ENCODE measurements at regions not wholly inside any gene's neighbourhood (a gene's known extent, or its start where the extent isn't known, plus 50 kb on each side); places are given as distances from the start of the nearest gene placed in this dataset.

- H3K4me3 ChIP-seq (ENCODE audit: extremely low read depth in 1 of 4, insufficient read depth in 2 of 4, low read depth in 3 of 4, low read length in 4 of 4) = no peak overlapping the region
- FAIRE-seq = no peak
- POLR2A ChIA-PET (ENCODE audit: partially characterized antibody) = no interaction called here
- TF ChIP-seq RBBP5 (IDR thresholded peaks at IDR 0.05; ENCODE audit: borderline replicate concordance, low read depth, low read length) = no peak
- TF ChIP-seq SIRT6 (IDR thresholded peaks at IDR 0.05; ENCODE audit: low read length) = no peak
- TF ChIP-seq SP1 (IDR thresholded peaks at IDR 0.05; ENCODE audit: low read depth, low read length) = no peak
- no peak for TF ChIP-seq CBX8 (IDR thresholded peaks at IDR 0.05; ENCODE audit: borderline replicate concordance, low read depth, low read length)
- no peak for TF ChIP-seq RFX5 (IDR thresholded peaks at IDR 0.05; ENCODE audit: borderline replicate concordance, low read depth, low read length)
- TF ChIP-seq ZNF274 (IDR thresholded peaks at IDR 0.05; ENCODE audit: borderline replicate concordance, extremely low read depth, low read length) = no peak
- no peak for TF ChIP-seq CTCF (IDR thresholded peaks at IDR 0.05; ENCODE audit: control extremely low read depth in 1 of 3, insufficient read depth in 1 of 3, low read depth in 1 of 3, low read length in 3 of 3)
- no peak for TF ChIP-seq HDAC2 (IDR thresholded peaks at IDR 0.05; ENCODE audit: borderline replicate concordance in 1 of 2, low read depth in 2 of 2, low read length in 2 of 2)
- TF ChIP-seq MAFK (IDR thresholded peaks at IDR 0.05; ENCODE audit: low read depth, low read length) = no peak
- TF ChIP-seq CEBPB (IDR thresholded peaks at IDR 0.05; ENCODE audit: low read depth, low read length) = no peak
- no peak for TF ChIP-seq SAP30 (IDR thresholded peaks at IDR 0.05; ENCODE audit: insufficient read depth, insufficient replicate concordance, low read length)
Measured at GRCh38 chr2:164252568-164253287, 368.6 kb downstream of the GRB14 start.

More at GRCh38 chr2:164252568-164253287, 368.6 kb downstream of the GRB14 start:
- no peak overlapping the region for H2BK120ac ChIP-seq (replicated peaks; ENCODE audit: low read depth, low read length)
- H3K36me3 ChIP-seq (ENCODE audit: control insufficient read depth in 2 of 4, insufficient read depth in 4 of 4, low read length in 3 of 4) = no peaks in the 10 kb centered on the region
- no peak overlapping the region for H3K56ac ChIP-seq (replicated peaks; ENCODE audit: insufficient read length, low read depth, low read length)
- H4K8ac ChIP-seq (ENCODE audit: extremely low read depth, insufficient read depth, low read length) = no peak overlapping the region
- no peak overlapping the region for H4K91ac ChIP-seq (replicated peaks; ENCODE audit: insufficient read length, low read length)
- no peak overlapping the region for H3K18ac ChIP-seq (ENCODE audit: extremely low read depth, low read length)
- no peaks in the 10 kb centered on the region for H3K9me3 ChIP-seq (ENCODE audit: insufficient read depth in 2 of 2, low read depth in 1 of 2, low read length in 1 of 2)
- no peak overlapping the region for H3K4ac ChIP-seq (replicated peaks; ENCODE audit: insufficient read length, low read depth, low read length)
- H2BK5ac ChIP-seq (ENCODE audit: low read depth, low read length) = no peak overlapping the region
- H3K14ac ChIP-seq (ENCODE audit: insufficient read length) = no peak overlapping the region
- H3K9ac ChIP-seq (replicated peaks in 1 of 4; ENCODE audit: extremely low read depth in 1 of 4, low read depth in 3 of 4, low read length in 3 of 4) = no peak overlapping the region
- peak overlapping the region; percentile 41; the same call in 1 of the 2 replicates for H2AFZ ChIP-seq (ENCODE audit: low read length)
- H4K5ac ChIP-seq (ENCODE audit: insufficient read length, low read depth, low read length) = no peak overlapping the region
- no peak overlapping the region for H2BK15ac ChIP-seq (ENCODE audit: low read length)
- no peaks in the 10 kb centered on the region for H4K20me1 ChIP-seq (replicated peaks in 1 of 2; ENCODE audit: control insufficient read depth in 1 of 2, insufficient read depth in 2 of 2, low read length in 2 of 2)
- CTCF ChIA-PET (ENCODE audit: partially characterized antibody) = no interaction called here
- H3K23me2 ChIP-seq (ENCODE audit: low read depth, low read length) = no peaks in the 10 kb centered on the region
- H3K23ac ChIP-seq (ENCODE audit: insufficient read length) = no peak overlapping the region
- 88% methylated on average over 2 of the region's 2 CpGs; no CpG with 5 or more reads in 1 of the 2 experiments for WGBS, 2 experiments (ENCODE audit: extremely low coverage in 1 of 2, insufficient coverage in 1 of 2, insufficient read length in 1 of 2, insufficient replicate concordance in 2 of 2, low coverage in 1 of 2, low lambda C conversion rate in 2 of 2, missing lambda C conversion rate in 1 of 2)
- no peak overlapping the region for H2BK12ac ChIP-seq (ENCODE audit: low read depth, low read length)
- H3K27ac ChIP-seq (ENCODE audit: low read depth, low read length) = no peak overlapping the region
- no peak overlapping the region for H3K4me2 ChIP-seq (ENCODE audit: insufficient read depth in 1 of 2, low read depth in 2 of 2, low read length in 2 of 2)
- H2AK5ac ChIP-seq (ENCODE audit: low read depth, low read length) = no peak overlapping the region
- H3K79me2 ChIP-seq (ENCODE audit: control insufficient read depth in 1 of 2, insufficient read depth in 2 of 2, low read length in 2 of 2) = no peaks in the 10 kb centered on the region
- peaks cover 0 to 1% (median 0%) of the 10 kb centered on the region in 4 experiments; a peak in 1 of 7 replicates for H3K27me3 ChIP-seq (replicated peaks in 1 of 4; ENCODE audit: control insufficient read depth in 3 of 4, extremely low read depth in 1 of 4, insufficient read depth in 3 of 4, low read length in 3 of 4)
- H3K4me1 ChIP-seq (replicated peaks in 1 of 4; ENCODE audit: control insufficient read depth in 3 of 4, insufficient read depth in 4 of 4, low read length in 3 of 4) = no peaks in the 10 kb centered on the region
- DNase-seq (ENCODE audit: low read depth in 1 of 2, low spot score in 2 of 2) = no peak
- no peaks in the 10 kb centered on the region for H3K79me1 ChIP-seq (ENCODE audit: low read depth, low read length)
- no peak overlapping the region for H2BK20ac ChIP-seq (ENCODE audit: low read length)

Measured in H1 (cell line).